Left ventricle myocardium inferior (tissue), 1 donor: ENCODE measurements at regions not wholly inside any gene's neighbourhood (a gene's known extent, or its start where the extent isn't known, plus 50 kb on each side); places are given as distances from the start of the nearest gene placed in this dataset.

Source experiments
- DNase-seq: peaks from one replicate; pipeline ENCODE4 v3.0.0-alpha.2; 2020
- H3K27ac ChIP-seq: fragments of 200-600 bp; replicated peaks from 2 replicates; pipeline ENCODE4 v1.8.0; 2021
- H3K27me3 ChIP-seq: fragments of 200-600 bp; 2 replicates; pipeline ENCODE4 v1.8.0; 2021; ENCODE audit warnings: low read depth
- H3K36me3 ChIP-seq: fragments of 200-600 bp; 2 replicates; pipeline ENCODE4 v1.8.0; 2021
- H3K4me1 ChIP-seq: fragments of 200-600 bp; 2 replicates; pipeline ENCODE4 v1.8.0; 2021
- H3K4me3 ChIP-seq: fragments of 200-600 bp; 2 replicates; pipeline ENCODE4 v1.8.0; 2021; ENCODE audit warnings: mild to moderate bottlenecking, moderate library complexity
- H3K9me3 ChIP-seq: fragments of 200-600 bp; replicated peaks from 2 replicates; pipeline ENCODE4 v1.8.0; 2021
- intact Hi-C: fragments of 100-400 bp; cut with micrococcal nuclease; formaldehyde crosslinking; loops from one replicate; pipeline ENCODE4 v1.11.0; 2022
- TF ChIP-seq, protein P1 (sequence below): fragments of 200-600 bp; IDR thresholded peaks from 2 replicates; pipeline ENCODE4 v1.8.0; 2021; ENCODE audit warnings: antibody characterized with exemption, mild to moderate bottlenecking, borderline replicate concordance
- donor health status: DM: no; HTN: yes; CAD: no; lungs with severe emphysema.

DNA sequence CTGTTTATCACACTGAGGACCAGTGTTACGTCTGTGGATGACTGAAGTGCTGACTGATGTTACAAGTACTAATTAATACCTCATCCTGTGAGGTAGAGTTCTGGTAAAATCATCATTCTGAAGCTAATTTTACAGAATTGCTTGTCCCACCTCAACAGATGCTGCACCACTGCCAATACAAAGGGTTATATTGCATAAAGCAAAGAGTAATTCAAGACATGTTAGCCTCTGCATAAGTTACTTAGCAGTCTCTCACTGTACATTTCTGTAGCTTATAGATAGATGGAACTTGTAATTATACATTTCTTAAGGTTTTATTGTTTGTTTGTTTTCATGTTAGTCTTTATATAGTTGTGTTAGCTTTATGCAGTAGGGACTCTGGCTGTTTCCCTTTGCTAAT is 513.6 kb downstream of the ANXA1 start:
- no peak for DNase-seq
- no peaks in the 10 kb centered on the region for H3K9me3 ChIP-seq
- H3K27ac ChIP-seq: no peak overlapping the region
- H3K36me3 ChIP-seq: no peaks in the 10 kb centered on the region
- no peaks in the 10 kb centered on the region for H3K4me1 ChIP-seq
- no peak overlapping the region for H3K4me3 ChIP-seq
- no peaks in the 10 kb centered on the region for H3K27me3 ChIP-seq
- TF ChIP-seq, protein P1, sequence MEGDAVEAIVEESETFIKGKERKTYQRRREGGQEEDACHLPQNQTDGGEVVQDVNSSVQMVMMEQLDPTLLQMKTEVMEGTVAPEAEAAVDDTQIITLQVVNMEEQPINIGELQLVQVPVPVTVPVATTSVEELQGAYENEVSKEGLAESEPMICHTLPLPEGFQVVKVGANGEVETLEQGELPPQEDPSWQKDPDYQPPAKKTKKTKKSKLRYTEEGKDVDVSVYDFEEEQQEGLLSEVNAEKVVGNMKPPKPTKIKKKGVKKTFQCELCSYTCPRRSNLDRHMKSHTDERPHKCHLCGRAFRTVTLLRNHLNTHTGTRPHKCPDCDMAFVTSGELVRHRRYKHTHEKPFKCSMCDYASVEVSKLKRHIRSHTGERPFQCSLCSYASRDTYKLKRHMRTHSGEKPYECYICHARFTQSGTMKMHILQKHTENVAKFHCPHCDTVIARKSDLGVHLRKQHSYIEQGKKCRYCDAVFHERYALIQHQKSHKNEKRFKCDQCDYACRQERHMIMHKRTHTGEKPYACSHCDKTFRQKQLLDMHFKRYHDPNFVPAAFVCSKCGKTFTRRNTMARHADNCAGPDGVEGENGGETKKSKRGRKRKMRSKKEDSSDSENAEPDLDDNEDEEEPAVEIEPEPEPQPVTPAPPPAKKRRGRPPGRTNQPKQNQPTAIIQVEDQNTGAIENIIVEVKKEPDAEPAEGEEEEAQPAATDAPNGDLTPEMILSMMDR: no peak
- intact Hi-C loops: no loop called here

DNA sequence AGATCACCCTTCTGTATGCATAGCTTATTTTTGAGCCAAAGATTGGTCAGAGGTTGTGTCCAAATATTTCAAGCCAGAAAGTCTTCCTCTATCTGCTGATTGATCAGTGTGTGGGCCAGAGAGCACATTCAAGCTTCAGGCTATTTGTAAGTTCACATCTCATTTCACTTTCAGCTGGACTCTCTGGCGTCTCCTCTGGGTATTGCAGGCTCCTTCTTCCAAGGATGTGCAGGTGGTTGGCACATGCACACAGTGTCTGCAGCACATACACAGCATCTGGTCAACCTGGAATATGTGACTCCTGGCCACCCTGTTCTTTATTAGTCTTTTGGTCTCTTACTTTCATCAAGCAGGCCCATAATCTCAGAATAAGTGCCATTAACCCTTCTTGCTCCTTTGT is 516.1 kb downstream of the ANXA1 start:
- Histone ChIP-seq H3K27ac (no peak overlapping the region), H3K4me1 (no peaks in the 10 kb centered on the region), H3K4me3 (no peak overlapping the region), H3K36me3 (no peaks in the 10 kb centered on the region), H3K27me3 (no peaks in the 10 kb centered on the region), H3K9me3 (no peaks in the 10 kb centered on the region)
- TF ChIP-seq, protein P1: no peak
- no peak for DNase-seq
- intact Hi-C loops: no loop called here

DNA sequence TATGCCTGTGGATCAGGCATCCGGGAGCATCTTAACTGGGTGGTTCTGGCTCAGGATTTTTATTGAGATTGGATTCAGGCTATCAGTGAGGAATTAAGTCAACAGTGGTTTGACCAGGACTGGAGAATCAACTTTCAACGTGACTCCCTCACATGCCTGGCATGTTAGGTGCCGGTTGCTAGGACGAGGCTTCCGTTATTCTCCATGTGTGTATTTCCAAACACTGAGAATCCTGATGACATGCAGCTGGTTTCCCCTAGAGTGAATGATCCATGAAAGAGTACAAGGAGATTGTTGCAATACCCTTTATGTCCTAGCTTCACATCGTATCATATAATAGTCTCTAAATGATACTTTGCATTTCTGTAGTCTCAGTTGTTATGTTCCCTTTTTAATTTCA is 529.2 kb downstream of the ANXA1 start:
- no peak for DNase-seq
- H3K36me3 ChIP-seq: no peaks in the 10 kb centered on the region
- H3K4me3 ChIP-seq: no peak overlapping the region
- no peaks in the 10 kb centered on the region for H3K4me1 ChIP-seq
- no peaks in the 10 kb centered on the region for H3K27me3 ChIP-seq
- H3K27ac ChIP-seq: no peak overlapping the region
- TF ChIP-seq, protein P1: no peak
- intact Hi-C loops: no loop called here
- H3K9me3 ChIP-seq: peaks cover 17% of the 10 kb centered on the region

DNA sequence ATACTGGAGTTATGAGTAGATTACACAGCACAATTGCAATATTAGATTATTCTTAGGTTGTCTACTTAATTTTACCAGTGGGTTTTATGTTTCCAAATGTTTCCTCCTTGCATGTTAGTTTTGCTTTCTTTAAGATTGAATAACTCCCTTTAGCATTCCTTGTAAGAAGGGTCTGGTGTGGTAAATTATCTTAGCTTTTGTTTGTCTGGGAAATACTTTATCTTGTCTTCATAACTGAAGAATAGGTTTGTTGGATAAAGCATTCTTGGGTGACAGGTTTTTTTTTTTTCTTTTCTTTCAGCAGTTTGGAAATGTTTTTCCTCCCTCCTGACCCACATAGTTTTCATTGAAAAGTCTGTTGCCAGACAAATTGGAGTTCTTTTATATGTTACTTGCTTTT is 531.1 kb downstream of the ANXA1 start:
- intact Hi-C loops: no loop called here
- Histone ChIP-seq H3K27me3 (no peaks in the 10 kb centered on the region), H3K36me3 (no peaks in the 10 kb centered on the region), H3K9me3 (peaks cover 17% of the 10 kb centered on the region), H3K4me3 (no peak overlapping the region), H3K4me1 (no peaks in the 10 kb centered on the region), H3K27ac (no peak overlapping the region)
- DNase-seq: no peak
- TF ChIP-seq, protein P1: no peak

DNA sequence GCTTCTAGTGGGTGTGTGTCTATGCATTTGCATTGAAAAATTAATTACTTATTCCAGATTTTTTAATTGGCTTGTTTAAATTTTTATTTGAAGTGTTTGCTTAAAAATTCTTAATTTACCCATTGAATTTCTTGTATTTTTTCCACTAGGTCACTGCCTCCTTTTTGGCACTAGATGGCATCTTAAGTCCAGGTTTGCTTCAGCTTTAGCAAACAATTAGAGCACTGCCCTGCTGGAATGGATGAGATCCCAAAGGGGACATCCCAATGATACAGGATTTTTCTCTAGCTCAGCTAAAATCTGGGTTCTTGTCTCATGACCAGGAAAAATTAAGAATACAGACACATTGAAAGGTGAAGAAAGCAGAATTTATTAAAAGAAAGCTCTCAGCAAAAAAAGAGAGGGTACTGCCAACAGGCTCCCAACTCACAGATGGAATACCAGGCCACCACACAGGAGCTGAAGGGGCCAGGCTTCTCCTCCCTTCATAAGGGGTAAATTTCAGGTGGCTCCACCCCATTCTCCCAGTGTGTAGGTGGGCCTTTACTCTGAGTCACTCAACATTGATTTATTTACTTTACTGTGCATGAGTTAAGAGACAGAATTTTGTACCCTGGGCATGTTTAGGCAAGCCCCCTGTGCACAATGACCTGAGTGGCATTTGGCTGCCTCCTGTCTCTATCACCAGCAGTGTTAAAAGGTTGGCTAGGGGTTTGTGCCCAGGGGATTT is 532.4 kb downstream of the ANXA1 start:
- no peak overlapping the region for H3K4me3 ChIP-seq
- no peak overlapping the region for H3K27ac ChIP-seq
- intact Hi-C loops: no loop called here
- TF ChIP-seq, protein P1: no peak
- H3K36me3 ChIP-seq: no peaks in the 10 kb centered on the region
- no peaks in the 10 kb centered on the region for H3K4me1 ChIP-seq
- no peaks in the 10 kb centered on the region for H3K27me3 ChIP-seq
- no peak for DNase-seq
- H3K9me3 ChIP-seq: peaks cover 17% of the 10 kb centered on the region

DNA sequence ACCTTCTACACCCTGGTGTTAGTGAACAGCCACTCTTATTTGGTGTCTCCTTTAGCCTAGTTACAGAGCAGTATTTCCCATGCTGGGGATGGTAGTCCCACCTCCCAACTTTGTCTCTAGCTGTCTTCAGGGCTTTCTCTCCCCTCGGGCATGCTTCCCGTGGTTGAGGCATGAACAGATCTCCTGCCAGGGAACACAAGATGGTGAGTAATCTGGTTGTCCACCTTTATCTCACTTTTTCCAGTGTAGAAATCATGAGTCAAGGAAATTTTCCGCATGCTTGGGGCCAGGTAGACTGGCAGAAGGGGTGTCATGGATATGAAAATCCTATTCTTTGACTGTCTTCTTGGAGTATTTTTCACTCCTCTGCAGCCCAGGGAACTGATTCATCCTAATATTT is 532.9 kb downstream of the ANXA1 start:
- no peaks in the 10 kb centered on the region for H3K36me3 ChIP-seq
- no peak overlapping the region for H3K4me3 ChIP-seq
- intact Hi-C loops: no loop called here
- no peak overlapping the region for H3K27ac ChIP-seq
- no peaks in the 10 kb centered on the region for H3K27me3 ChIP-seq
- TF ChIP-seq, protein P1: no peak
- no peaks in the 10 kb centered on the region for H3K4me1 ChIP-seq
- DNase-seq: no peak
- peaks cover 17% of the 10 kb centered on the region for H3K9me3 ChIP-seq
